ENCODE measurements at regions not wholly inside any gene's neighbourhood (a gene's known extent, or its start where the extent isn't known, plus 50 kb on each side); places are given as distances from the start of the nearest gene placed in this dataset.

GRCh38 chr20:18921291-18921690, 107.7 kb downstream of the SCP2D1 start:
- POLR2A ChIA-PET (ENCODE audit: partially characterized antibody) = no interaction called here
- Histone ChIP-seq H3K9me3 (ENCODE audit: control insufficient read depth in 1 of 2, low read length in 2 of 2) (no peaks in the 10 kb centered on the region), H3K36me3 (ENCODE audit: insufficient read depth, low read length) (no peaks in the 10 kb centered on the region), H3K27ac (ENCODE audit: low read depth, low read length) (no peak overlapping the region), H3K4me1 (ENCODE audit: insufficient read depth, low read length) (no peaks in the 10 kb centered on the region), H3K27me3 (ENCODE audit: insufficient read depth, low read length) (no peaks in the 10 kb centered on the region), H3K4me3 (ENCODE audit: low read length in 2 of 2) (no peak overlapping the region)
- H3K36me3 Mint-ChIP-seq = no peaks in the 10 kb centered on the region
- intact Hi-C loops (cut with micrococcal nuclease) = no loop called here
- H3K27me3 Mint-ChIP-seq = peaks cover 0 to 3% of the 10 kb centered on the region in 2 donors
- CTCF ChIA-PET (ENCODE audit: partially characterized antibody) = no interaction called here
- H3K9me3 Mint-ChIP-seq = no peaks in the 10 kb centered on the region
- no peak overlapping the region for H3K27ac Mint-ChIP-seq
- H3K4me3 Mint-ChIP-seq = no peak overlapping the region
- no peaks in the 10 kb centered on the region for H3K4me1 Mint-ChIP-seq
- no peak for DNase-seq

GRCh38 chr20:18922251-18922650, 108.7 kb downstream of the SCP2D1 start:
- DNase-seq = no peak
- Mint-ChIP-seq H3K27ac (no peak overlapping the region), H3K36me3 (no peaks in the 10 kb centered on the region), H3K4me3 (no peak overlapping the region), H3K27me3 (peaks cover 3 to 6% of the 10 kb centered on the region in 2 donors), H3K9me3 (peaks cover 0 to 3% (median 0%) of the 10 kb centered on the region in 8 donors), H3K4me1 (no peaks in the 10 kb centered on the region)
- Histone ChIP-seq H3K4me3 (ENCODE audit: low read length in 2 of 2) (no peak overlapping the region), H3K27me3 (ENCODE audit: insufficient read depth, low read length) (no peaks in the 10 kb centered on the region), H3K27ac (ENCODE audit: low read depth, low read length) (no peak overlapping the region), H3K36me3 (ENCODE audit: insufficient read depth, low read length) (no peaks in the 10 kb centered on the region), H3K4me1 (ENCODE audit: insufficient read depth, low read length) (no peaks in the 10 kb centered on the region), H3K9me3 (ENCODE audit: control insufficient read depth in 1 of 2, low read length in 2 of 2) (no peaks in the 10 kb centered on the region)
- intact Hi-C loops (cut with micrococcal nuclease) = no loop called here
- POLR2A ChIA-PET (ENCODE audit: partially characterized antibody) = no interaction called here
- CTCF ChIA-PET (ENCODE audit: partially characterized antibody) = no interaction called here

GRCh38 chr20:18922898-18923297, 109.3 kb downstream of the SCP2D1 start:
- Mint-ChIP-seq H3K9me3 (peaks cover 0 to 3% (median 0%) of the 10 kb centered on the region in 8 donors), H3K27me3 (peaks cover 3 to 6% of the 10 kb centered on the region in 2 donors), H3K36me3 (no peaks in the 10 kb centered on the region), H3K27ac (no peak overlapping the region), H3K4me1 (no peaks in the 10 kb centered on the region), H3K4me3 (no peak overlapping the region)
- intact Hi-C loops (cut with micrococcal nuclease) = no loop called here
- ChIA-PET POLR2A (ENCODE audit: partially characterized antibody) (no interaction called here), CTCF (ENCODE audit: partially characterized antibody) (no interaction called here)
- H3K27me3 ChIP-seq (ENCODE audit: insufficient read depth, low read length) = no peaks in the 10 kb centered on the region
- H3K27ac ChIP-seq (ENCODE audit: low read depth, low read length) = no peak overlapping the region
- no peak for DNase-seq
- no peak overlapping the region for H3K4me3 ChIP-seq (ENCODE audit: low read length in 2 of 2)
- no peaks in the 10 kb centered on the region for H3K36me3 ChIP-seq (ENCODE audit: insufficient read depth, low read length)
- H3K4me1 ChIP-seq (ENCODE audit: insufficient read depth, low read length) = no peaks in the 10 kb centered on the region
- H3K9me3 ChIP-seq (ENCODE audit: control insufficient read depth in 1 of 2, low read length in 2 of 2) = no peaks in the 10 kb centered on the region

- Mint-ChIP-seq H3K27me3 (peaks cover 3 to 4% of the 10 kb centered on the region in 2 donors), H3K9me3 (peaks cover 0 to 5% (median under 1%) of the 10 kb centered on the region in 8 donors)
- POLR2A ChIA-PET (ENCODE audit: partially characterized antibody) = no interaction called here
Observed at GRCh38 chr20:18926965-18927364, 113.4 kb downstream of the SCP2D1 start.

GRCh38 chr20:18928626-18929025, 115.0 kb downstream of the SCP2D1 start:
- Histone ChIP-seq H3K36me3 (ENCODE audit: insufficient read depth, low read length) (no peaks in the 10 kb centered on the region), H3K4me3 (ENCODE audit: low read length in 2 of 2) (no peak overlapping the region), H3K27ac (ENCODE audit: low read depth, low read length) (no peak overlapping the region), H3K9me3 (ENCODE audit: control insufficient read depth in 1 of 2, low read length in 2 of 2) (no peaks in the 10 kb centered on the region), H3K27me3 (ENCODE audit: insufficient read depth, low read length) (no peaks in the 10 kb centered on the region), H3K4me1 (ENCODE audit: insufficient read depth, low read length) (no peaks in the 10 kb centered on the region)
- H3K4me3 Mint-ChIP-seq = no peak overlapping the region
- no peak overlapping the region for H3K27ac Mint-ChIP-seq
- no peaks in the 10 kb centered on the region for H3K36me3 Mint-ChIP-seq
- peaks cover 3 to 4% of the 10 kb centered on the region in 2 donors for H3K27me3 Mint-ChIP-seq
- CTCF ChIA-PET (ENCODE audit: partially characterized antibody) = no interaction called here
- H3K9me3 Mint-ChIP-seq = peaks cover 0 to 5% (median under 1%) of the 10 kb centered on the region in 8 donors
- H3K4me1 Mint-ChIP-seq = no peaks in the 10 kb centered on the region
- intact Hi-C loops (cut with micrococcal nuclease) = no loop called here
- POLR2A ChIA-PET (ENCODE audit: partially characterized antibody) = no interaction called here
- no peak for DNase-seq

More at GRCh38 chr20:18926965-18927364, 113.4 kb downstream of the SCP2D1 start:
- Histone ChIP-seq H3K27ac (ENCODE audit: low read depth, low read length) (no peak overlapping the region), H3K4me3 (ENCODE audit: low read length in 2 of 2) (no peak overlapping the region), H3K9me3 (ENCODE audit: control insufficient read depth in 1 of 2, low read length in 2 of 2) (no peaks in the 10 kb centered on the region), H3K36me3 (ENCODE audit: insufficient read depth, low read length) (no peaks in the 10 kb centered on the region), H3K27me3 (ENCODE audit: insufficient read depth, low read length) (no peaks in the 10 kb centered on the region), H3K4me1 (ENCODE audit: insufficient read depth, low read length) (no peaks in the 10 kb centered on the region)
- CTCF ChIA-PET (ENCODE audit: partially characterized antibody) = no interaction called here
- no peak for DNase-seq
- Mint-ChIP-seq H3K36me3 (no peaks in the 10 kb centered on the region), H3K4me3 (no peak overlapping the region), H3K27ac (no peak overlapping the region), H3K4me1 (no peaks in the 10 kb centered on the region)
- intact Hi-C loops (cut with micrococcal nuclease) = no loop called here

GRCh38 chr20:18929800-18930199, 116.2 kb downstream of the SCP2D1 start:
- Histone ChIP-seq H3K36me3 (ENCODE audit: insufficient read depth, low read length) (no peaks in the 10 kb centered on the region), H3K4me1 (ENCODE audit: insufficient read depth, low read length) (no peaks in the 10 kb centered on the region), H3K9me3 (ENCODE audit: control insufficient read depth in 1 of 2, low read length in 2 of 2) (no peaks in the 10 kb centered on the region), H3K4me3 (ENCODE audit: low read length in 2 of 2) (no peak overlapping the region), H3K27ac (ENCODE audit: low read depth, low read length) (no peak overlapping the region), H3K27me3 (ENCODE audit: insufficient read depth, low read length) (no peaks in the 10 kb centered on the region)
- intact Hi-C loops (cut with micrococcal nuclease) = no loop called here
- H3K4me1 Mint-ChIP-seq = no peaks in the 10 kb centered on the region
- H3K27ac Mint-ChIP-seq = no peak overlapping the region
- H3K9me3 Mint-ChIP-seq = peaks cover 0 to 5% (median under 1%) of the 10 kb centered on the region in 8 donors
- no peak overlapping the region for H3K4me3 Mint-ChIP-seq
- DNase-seq = no peak
- POLR2A ChIA-PET (ENCODE audit: partially characterized antibody) = no interaction called here
- peaks cover 3 to 4% of the 10 kb centered on the region in 2 donors for H3K27me3 Mint-ChIP-seq
- CTCF ChIA-PET (ENCODE audit: partially characterized antibody) = no interaction called here
- H3K36me3 Mint-ChIP-seq = no peaks in the 10 kb centered on the region

GRCh38 chr20:18943542-18943941, 130.0 kb downstream of the SCP2D1 start:
- no peak overlapping the region for H3K27ac ChIP-seq (ENCODE audit: low read depth, low read length)
- Mint-ChIP-seq H3K27me3 (peaks cover 3% of the 10 kb centered on the region in 2 donors), H3K4me1 (no peaks in the 10 kb centered on the region), H3K4me3 (no peak overlapping the region), H3K36me3 (no peaks in the 10 kb centered on the region), H3K27ac (no peak overlapping the region), H3K9me3 (peaks cover 0 to 10% (median 5%) of the 10 kb centered on the region in 8 donors)
- POLR2A ChIA-PET (ENCODE audit: partially characterized antibody) = no interaction called here
- no peaks in the 10 kb centered on the region for H3K36me3 ChIP-seq (ENCODE audit: insufficient read depth, low read length)
- no peaks in the 10 kb centered on the region for H3K9me3 ChIP-seq (ENCODE audit: control insufficient read depth in 1 of 2, low read length in 2 of 2)
- intact Hi-C loops (cut with micrococcal nuclease) = no loop called here
- no peak for DNase-seq
- no peak overlapping the region for H3K4me3 ChIP-seq (ENCODE audit: low read length in 2 of 2)
- no peaks in the 10 kb centered on the region for H3K27me3 ChIP-seq (ENCODE audit: insufficient read depth, low read length)
- CTCF ChIA-PET (ENCODE audit: partially characterized antibody) = no interaction called here
- H3K4me1 ChIP-seq (ENCODE audit: insufficient read depth, low read length) = no peaks in the 10 kb centered on the region

- Histone ChIP-seq H3K4me1 (ENCODE audit: insufficient read depth, low read length) (no peaks in the 10 kb centered on the region), H3K9me3 (ENCODE audit: control insufficient read depth in 1 of 2, low read length in 2 of 2) (peaks cover 0 to 2% of the 10 kb centered on the region in 2 donors), H3K27me3 (ENCODE audit: insufficient read depth, low read length) (no peaks in the 10 kb centered on the region), H3K27ac (ENCODE audit: low read depth, low read length) (no peak overlapping the region), H3K4me3 (ENCODE audit: low read length in 2 of 2) (no peak overlapping the region), H3K36me3 (ENCODE audit: insufficient read depth, low read length) (no peaks in the 10 kb centered on the region)
- ChIA-PET CTCF (ENCODE audit: partially characterized antibody) (no interaction called here), POLR2A (ENCODE audit: partially characterized antibody) (no interaction called here)
- no peaks in the 10 kb centered on the region for H3K27me3 Mint-ChIP-seq
- H3K27ac Mint-ChIP-seq = no peak overlapping the region
- DNase-seq = no peak
- H3K36me3 Mint-ChIP-seq = no peaks in the 10 kb centered on the region
- intact Hi-C loops (cut with micrococcal nuclease) = no loop called here
- no peaks in the 10 kb centered on the region for H3K4me1 Mint-ChIP-seq
- H3K4me3 Mint-ChIP-seq = no peak overlapping the region
- H3K9me3 Mint-ChIP-seq = peaks cover 2 to 15% (median 7%) of the 10 kb centered on the region in 8 donors
Observed at GRCh38 chr20:18956890-18957289, 143.3 kb downstream of the SCP2D1 start.
